ENCODE measurements at regions not wholly inside any gene's neighbourhood (a gene's known extent, or its start where the extent isn't known, plus 50 kb on each side); places are given as distances from the start of the nearest gene placed in this dataset.
A peak's percentile ranks its signal among the peaks of the same experiment; 100 is the strongest.

DNA sequence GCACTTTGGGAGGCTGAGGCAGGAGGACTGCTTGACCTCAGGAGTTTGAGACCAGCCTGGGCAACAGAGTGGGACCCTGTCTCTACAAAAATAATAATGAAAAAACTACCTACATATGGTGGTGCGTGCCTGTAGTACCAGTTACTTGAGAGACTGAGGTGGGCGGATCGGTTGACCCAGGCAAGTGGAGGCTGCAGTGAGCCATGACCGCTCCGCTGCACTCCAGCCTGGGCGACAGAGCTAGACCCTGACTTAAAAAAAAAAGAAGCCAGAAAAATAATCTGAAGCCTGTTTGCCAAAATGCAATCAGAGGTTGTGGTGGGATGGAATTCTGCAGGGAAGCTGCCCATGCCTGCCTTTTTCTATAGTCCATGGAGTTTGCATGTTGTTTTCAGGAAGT, 50.4 kb upstream of the GGTA1 start:
- DNase-seq (ENCODE audit: low spot score) = no peak

DNA sequence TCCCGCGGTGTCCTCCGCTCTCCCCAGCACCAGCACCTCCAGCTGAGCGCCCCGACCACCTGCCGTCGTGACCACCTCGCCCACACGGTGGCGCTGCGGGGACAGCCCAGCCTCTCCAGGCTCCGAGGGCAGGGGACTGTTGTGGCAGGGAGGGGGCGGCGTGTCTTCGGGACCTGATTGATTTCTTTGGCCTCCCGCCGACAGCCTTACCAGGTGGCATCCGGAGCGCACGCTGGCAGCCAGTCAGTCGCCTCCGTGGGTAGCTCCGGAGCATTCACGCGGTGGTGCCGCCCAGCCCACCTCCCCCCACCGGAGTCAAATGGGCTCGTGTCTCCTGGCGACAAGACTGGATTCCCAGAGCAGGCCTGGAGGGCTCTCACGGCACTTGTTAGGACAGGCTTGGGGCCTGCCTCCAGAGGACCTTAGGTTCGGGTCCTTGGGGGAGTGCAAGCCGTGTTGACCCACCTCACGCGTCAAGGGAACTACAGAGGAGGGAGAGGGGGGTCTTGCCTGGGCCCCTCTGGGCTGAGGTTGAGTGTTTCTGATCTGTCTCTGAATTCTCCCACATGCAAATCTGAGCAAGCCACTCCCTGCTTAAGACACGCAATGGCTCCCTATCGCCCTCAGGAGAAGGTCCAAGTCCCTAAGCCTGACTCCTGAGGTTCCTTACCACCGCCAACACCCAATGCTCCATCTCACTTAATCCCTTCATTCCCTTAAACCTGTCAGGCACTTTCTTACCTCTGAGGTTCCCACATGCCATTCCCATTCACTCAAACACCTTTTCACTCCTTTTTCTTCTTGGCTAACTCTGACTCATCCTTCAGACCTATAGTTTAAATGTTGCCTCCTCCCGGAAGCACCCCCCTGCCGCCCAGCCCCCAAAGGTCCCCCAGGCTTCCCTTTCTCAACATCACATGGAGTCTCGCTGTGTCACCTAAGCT, 51.2 kb upstream of the GGTA1 start:
- peak; percentile 77 for DNase-seq (ENCODE audit: low spot score)

DNA sequence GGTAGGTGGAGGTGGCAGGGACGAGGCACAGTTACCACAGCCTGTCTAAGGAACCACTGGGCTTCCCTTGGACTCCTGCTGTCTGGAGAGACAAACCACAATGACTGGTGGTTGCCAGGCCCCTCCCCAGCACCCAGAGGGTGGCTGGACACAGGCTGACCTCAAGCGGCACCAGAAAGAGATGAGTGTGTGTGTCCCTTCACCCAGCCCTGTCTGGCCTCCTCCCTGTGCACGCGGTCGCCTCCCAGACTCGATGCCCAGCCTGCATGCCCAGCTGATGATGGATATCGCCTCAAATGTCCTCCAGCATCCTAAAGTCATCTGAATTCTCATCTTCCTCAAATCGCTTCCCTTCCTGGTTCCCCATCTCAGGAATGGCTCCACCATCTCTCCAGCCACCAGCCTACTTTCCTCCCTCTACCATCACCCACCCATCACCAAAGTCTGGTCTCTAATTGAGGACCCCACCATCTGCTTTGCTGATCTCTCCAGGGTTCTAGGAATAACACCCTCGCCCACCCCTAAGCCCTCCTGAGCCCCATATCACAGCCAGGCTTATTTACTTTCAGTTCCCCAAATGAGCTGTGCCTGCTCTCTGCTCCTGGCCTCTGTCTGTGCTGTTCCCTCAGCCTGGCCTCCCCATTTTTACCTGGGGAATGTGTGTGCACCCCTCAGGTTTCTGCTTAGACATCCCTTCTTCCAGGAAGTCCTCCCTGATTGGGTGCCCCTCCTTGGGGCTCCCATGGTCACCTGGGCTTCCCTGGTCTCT, 52.5 kb upstream of the GGTA1 start:
- DNase-seq (ENCODE audit: low spot score) = no peak

DNA sequence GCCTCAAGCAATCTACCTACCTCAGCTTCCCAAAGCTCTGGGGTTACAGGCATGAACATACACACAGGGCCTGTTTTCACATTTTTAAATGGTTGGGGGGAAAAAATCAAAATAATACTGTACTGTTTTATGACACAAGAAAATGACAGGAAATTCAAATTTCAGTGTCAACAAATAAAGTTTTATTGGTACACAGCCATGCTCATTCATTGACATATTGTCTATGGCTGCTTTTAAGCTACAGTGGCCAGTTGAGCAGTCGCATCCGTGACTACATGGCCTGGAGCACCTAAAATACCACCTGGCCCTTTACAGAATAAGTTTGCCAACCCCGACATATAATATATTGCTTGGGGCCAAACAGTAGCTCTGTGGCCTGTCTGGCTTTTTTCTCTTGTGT, 56.4 kb upstream of the GGTA1 start:
- no peak for DNase-seq (ENCODE audit: low spot score)

DNA sequence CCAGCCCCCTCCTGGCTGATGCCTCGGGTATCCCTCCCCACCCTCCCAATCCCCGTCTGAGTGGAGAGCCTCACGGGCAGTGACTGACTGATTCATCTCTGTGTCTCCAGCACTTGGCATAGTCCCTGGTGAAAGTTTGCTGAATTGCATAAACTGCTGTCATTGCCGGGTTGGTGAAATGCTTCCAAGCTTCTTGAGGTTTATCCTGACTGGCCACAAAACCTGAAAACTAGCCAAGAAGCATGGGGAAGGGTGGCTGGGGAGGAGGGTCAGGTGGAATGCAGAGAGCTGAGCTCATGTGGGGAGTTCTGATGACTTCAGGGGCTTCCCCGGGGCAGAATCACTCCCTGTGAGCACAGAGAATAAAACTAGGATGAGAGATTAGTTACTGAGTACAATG, 56.9 kb upstream of the GGTA1 start:
- DNase-seq (ENCODE audit: low spot score) = peak; percentile 60

DNA sequence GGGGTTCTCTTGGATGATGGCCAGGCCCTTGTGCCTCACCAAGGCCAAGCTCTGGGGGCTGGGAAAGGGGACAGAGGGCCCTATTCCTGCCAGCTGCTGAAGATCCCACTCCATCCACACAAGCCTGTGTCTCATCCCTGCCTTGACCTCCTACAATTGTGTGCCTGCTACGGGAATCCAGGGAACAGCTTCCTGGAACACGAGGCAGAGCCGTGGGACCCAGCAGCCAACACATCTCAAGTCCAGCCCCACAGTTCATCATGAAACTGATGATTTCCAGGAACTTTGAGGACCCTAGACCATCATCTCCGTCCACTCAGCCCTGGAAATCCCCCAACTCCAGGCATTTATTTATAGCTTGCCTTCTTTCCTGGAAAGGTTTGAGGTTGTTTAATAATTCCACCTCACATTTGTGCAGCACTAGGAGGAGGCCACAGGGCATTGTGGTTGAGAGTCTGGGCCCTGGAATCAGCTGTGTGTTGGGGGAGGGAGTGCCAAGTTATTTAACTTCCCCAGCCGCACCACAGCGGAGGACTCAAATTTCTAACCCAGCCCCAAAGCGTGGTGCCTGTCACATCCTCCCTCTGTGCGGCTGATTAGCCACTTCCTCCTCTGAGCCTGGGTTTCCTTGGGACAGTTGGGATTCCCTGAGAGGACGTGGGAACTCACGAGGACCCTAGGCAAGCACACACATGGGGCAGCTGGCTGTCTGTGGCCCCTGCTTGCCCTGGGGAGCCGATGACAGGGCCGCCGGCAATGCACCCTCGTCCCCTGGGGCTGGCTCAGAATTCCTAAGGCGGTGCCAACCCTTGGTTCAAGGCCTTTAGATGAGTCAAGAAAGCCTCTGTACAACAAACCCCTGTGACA, 58.2 kb upstream of the GGTA1 start:
- DNase-seq (ENCODE audit: low spot score) = peak; percentile 67

DNA sequence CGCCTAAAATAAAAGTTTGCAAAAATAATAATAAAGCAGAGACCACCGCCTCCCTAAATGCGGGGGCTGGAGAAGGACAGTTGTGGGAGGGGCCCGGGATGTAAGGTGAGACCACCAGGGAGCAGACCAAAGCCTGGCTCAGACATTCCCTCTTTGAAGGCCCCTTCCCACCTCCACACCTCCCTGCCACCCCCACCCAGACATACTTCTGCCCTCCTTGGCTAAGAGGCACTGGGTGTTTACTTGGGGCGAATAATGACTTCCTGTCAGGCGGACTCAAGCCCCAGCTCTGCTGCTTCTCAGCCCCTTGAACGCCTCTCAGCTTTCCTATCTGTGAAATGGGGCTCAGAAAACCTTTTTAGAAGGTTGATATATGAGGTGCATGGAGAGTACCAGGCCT, 58.8 kb upstream of the GGTA1 start:
- DNase-seq (ENCODE audit: low spot score) = no peak

DNA sequence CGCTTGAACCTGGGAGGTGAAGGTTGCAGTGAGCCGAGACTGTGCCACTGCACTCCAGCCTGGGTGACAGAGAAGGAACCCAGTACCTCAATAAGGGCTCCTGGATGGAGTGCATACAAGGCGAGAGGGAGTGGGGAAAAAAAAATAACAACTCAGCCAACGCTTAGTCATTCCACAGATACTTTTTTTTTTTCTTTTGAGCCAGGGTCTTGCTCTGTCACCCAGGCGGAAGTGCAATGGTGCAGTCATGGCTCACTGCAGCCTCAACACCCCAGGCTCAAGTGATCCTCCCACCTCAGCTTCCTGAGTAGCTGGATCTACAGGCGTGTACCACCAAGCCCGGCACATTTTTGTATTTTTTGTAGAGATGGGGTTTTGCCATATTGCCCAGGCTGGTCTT, 59.5 kb upstream of the GGTA1 start:
- no peak for DNase-seq (ENCODE audit: low spot score)

DNA sequence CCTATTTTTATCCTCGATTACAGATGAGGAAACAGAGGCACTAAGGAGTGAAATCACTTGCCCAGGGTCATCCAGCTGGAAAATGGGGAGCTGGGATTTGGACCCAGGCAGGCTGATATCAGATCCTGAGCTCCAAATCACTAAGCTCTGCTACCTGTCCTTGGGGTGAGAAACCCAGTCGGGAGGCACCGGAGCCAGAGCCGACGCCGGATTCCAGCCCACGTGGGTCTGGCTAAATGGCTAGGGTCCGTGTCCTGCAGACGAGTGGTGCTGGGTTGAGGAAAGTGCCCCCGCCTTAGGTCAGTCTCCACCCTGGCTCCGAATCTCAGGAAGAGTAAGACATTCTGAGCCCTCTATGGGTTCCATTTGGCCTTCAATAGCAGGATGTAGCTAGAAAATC, 61.3 kb upstream of the GGTA1 start:
- no peak for DNase-seq (ENCODE audit: low spot score)

DNA sequence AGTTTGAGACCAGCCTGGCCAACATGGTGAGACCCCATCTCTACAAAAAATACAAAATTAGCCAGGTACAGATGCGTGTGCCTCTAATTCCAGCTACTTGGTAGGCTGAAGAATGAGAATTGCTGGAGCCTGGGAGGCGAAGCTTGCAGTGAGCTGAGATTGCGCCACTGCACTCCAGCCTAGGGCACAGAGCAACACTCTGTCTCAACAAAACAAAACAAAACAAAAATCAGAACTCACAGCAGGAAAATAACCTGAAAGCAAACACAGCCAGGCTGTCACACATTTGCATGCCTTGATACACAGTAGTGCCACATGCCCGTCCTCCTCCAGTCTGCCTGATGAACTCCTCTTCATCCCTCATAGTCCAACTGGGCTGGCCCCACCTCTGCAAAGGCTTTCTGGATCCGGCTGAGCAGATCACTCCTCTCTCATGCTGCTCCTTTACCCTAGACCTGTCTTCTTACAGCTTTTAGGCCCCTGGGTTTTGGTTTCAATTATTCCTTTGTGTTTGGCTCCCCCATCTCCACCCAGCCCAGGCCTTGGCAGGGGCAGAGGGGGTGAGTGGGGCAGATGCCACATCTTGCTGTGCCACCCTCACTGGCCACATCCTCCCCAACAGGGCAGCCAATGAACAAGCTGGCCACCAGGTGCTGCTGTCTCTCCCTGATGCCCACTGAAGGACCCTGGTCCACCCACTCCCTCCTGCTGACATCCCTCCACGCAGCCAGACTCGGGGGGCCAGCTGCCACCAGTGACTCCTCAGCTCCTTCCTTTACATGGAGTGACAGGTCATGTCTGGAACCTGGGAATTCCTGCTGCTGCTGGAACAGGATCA, 62.0 kb upstream of the GGTA1 start:
- no peak for DNase-seq (ENCODE audit: low spot score)

DNA sequence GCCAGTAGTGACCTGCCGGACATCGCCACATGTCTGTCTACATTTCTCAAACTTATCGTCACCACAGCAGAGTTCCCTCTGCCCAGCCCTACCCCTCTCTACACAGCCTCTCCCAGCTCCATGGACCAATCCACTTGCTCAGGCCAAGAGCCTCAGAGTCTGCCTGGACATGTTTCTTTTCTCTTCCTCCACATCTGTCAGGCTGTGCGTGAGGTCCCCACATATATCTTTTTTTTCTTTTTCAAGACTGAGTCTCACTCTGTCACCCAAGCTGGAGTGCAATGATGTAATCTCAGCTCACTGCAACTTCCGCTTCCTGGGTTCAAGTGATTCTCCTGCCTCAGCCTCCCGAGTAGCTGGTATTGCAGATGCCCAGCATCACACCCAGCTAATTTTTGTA, 62.7 kb upstream of the GGTA1 start:
- DNase-seq (ENCODE audit: low spot score) = no peak

DNA sequence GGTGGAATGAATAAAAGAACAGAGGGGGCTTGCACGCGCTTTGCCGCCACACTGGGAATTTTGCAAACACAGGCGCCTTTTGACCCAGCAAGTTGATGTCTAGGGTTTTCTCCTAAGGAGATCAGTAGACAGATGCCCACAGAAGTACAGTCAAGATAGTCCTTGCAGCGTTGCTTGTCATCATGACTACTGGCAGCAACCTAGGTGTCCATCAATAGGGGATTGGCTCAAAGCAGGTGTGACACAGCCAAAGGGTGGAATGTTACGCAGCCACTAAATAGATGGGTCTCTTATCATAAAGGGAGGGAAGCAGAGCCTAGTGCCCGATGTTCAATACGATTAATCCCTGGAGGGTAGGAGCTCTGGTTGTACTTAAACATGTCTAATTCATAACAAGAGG, 63.8 kb upstream of the GGTA1 start:
- DNase-seq (ENCODE audit: low spot score) = no peak

DNA sequence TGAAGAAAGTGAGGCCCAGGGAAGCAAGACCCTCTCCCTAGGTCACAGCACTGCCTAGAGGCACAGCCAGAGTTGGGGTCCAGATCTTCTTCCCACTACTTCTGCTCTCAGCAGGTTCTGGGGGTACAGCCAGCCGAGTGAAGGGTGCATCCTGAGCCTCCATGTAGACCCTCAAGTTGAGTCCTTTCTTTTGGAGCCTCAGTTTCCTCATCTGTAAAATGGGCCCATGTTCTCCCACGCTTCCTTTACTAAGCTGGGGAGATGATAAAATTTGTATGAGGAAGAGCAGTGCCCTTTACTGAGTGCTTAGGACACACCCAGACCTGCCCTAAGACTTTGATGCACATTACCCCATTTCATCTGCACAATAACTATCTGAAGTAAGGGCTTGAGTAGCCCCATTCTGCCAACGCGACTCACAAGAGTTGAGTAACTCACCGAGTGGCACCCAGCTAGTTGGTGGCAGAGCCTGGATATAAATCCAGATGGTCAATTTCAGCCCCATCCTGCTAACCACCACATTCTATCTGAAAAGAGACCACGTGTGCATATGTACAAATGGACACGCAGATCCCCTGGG, 64.3 kb upstream of the GGTA1 start:
- DNase-seq (ENCODE audit: low spot score) = no peak

DNA sequence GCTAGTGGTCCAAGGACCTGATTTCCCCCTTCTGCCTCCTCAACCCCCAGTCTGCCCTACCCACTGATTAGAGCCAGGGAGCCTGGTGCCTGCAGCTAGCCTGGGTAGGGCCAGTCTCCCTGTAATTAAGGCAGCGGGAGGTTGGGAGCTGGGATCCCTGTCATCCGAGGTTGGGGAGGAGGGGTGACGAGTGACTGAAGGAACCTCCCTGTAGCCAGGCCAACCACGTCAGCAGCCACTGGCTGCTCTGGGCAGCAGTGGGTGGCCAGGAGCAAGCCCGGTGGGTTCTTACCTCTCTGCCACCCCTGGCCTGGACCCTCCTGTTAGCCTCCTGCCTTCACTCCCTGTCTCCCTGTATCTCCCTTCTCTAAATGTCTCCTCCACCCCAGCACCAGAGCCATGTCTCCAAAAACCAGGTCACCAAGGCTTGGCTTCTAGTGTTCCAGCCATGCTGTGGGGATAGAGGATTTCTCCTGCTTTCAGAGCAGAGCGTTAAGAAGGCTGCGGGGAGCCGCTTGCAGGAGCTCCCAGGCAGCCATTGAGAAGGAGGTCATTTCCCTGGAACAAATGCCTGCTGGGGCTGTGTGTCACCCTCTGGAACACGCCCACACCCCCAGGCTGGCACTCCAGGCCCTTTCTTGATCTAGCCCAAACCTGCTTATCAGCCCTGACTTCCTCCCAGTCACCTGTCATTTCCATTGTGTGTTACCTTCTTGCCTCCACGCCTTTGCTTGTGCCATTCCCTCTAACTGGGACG, 65.0 kb upstream of the GGTA1 start:
- DNase-seq (ENCODE audit: low spot score) = peak; percentile 54

DNA sequence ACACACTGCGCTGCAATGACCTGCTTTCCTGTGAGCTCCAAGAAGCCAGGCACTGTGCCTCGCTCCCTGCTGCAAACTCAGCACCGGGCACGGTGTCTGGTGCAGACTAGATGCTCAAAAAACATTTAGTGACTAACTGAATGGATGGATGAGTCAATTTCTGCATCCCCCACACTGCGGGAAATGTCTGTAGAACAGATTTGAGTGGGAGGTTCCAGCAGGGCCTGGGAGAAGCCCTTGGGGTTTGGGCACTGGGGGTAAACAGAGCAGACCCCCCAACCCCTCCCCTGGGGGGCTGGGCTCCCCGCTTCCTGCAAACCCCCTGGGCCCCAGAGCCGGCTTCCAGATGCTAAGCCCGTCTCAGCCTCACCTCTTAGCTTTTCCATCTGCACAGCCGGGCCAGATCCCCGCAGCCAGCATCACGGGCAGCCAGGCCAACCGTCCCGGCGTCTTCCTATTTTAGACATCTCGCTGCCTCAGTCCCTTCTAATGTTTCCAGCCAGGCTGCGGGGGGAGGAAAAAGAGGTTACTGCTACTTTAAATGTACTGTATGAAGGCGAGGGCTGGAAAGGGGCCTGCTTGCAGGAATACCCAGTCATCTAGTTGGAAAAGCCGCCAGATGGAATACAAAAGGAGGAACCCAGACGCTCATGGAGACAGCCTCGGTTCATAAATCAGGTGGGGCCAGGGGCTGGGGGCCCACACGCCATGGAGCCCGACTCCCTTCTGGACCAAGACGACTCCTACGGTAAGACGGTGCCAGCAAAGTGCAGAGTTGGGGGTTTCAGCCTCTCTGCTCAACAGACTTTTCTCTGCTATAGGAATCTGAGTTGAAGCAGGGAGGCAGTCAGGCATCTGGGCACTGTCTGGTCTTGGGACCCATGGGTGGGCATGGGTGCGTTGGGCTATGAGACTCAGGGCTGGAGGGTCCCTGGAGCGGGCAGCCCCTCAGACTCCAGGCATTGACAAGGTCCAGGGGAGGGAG, 67.1 kb upstream of the GGTA1 start:
- DNase-seq (ENCODE audit: low spot score) = no peak

DNA sequence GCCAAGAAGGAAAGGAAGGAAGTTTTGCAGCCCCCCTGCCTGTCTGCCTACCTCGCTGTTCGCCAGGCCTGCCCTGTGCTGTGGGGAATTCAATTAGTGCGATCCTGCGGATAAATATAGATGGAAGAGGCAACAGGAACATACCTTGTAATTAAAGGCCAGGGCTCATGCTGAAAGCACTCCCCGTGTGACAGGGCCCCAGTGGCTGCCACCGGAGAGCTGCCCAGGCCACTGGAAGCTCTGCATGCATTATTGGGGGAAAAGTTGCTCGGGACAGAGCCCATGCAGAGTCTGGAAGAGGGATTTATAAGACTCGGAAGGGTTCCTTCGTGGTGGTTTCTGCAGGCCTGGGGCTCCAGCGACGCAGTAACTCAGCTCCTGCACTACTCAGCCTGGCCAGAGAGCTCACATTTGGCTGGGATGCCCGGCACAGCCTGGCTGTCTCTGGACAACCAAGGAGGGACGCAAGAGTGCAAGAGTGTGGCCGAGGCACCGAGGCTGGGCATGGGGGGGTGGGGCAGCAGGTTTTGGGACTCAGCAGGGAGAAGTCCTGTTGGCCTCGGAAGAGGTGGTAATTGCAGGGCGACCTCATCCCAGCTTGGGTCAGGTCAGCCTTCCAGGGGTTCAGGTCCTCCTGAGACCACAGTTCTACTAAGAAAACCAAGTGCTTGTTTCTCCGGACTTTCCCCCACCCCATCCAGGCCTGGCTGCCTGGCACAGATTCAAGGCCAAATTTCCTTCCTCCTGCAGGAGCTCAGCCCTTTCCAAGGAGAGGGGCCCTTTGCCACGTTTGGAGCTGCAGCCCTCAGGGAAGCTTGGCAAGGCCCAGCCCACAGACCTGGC, 68.1 kb upstream of the GGTA1 start:
- DNase-seq (ENCODE audit: low spot score) = no peak

DNA sequence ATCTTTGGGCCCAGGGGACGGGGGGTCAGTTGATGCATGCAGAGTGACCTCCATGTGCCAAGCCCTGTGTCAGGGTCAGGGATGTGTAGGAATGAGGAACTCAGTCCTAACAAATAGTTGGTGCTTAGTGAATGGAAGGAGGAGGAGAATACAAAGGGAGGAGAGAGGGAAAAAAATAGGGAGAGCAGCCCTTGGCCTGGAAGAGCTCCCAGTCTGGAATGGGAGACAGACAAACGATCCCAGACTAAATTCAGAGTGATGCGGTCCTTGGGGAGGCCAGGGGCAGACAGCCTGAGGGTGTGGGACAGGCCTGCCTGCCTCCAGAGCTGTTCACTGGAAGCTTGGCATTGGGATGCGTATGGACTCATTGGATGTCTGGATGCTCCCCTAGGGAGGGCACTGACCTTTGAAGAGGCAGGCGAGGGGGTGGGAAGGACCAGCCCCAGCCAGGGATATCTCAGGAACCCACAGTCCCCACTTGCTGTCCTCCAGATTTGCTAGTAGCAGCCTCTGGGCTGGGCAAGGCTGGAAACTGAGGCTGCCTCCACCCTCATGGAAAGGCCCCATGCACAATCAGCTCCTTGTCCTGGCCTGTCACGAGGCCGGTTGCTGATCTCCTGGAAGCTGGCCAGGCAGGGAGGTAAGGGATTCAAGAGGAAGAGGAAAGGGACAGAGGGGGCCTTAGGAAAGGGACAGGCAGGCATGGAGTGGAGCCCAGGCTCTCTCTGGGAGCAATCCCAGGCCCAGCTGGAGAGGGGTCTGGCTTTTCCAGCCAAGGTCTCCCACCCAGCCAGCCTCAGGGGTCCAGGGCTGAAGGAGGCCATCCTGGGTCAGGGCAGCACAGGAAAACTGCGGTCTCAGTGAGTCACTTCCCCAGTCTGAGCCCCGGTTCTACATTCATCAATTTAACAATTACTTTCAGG, 69.0 kb upstream of the GGTA1 start:
- peak; percentile 74 for DNase-seq (ENCODE audit: low spot score)

All from mucosa of gallbladder (tissue), 1 donor.